HG03469 (cell line): ENCODE measurements at regions not wholly inside any gene's neighbourhood (a gene's known extent, or its start where the extent isn't known, plus 50 kb on each side); places are given as distances from the start of the nearest gene placed in this dataset.
"Not testable (repeated sequence)": the region's sequence is repeated elsewhere in the genome, so short reads cannot be mapped to it uniquely, and the experiment has no call there.

Source experiments
- ATAC-seq: cut with Tn5 transposase; IDR thresholded peaks from one replicate; pipeline ENCODE4 v1.9.1; 2021; ENCODE audit warnings: mild to moderate bottlenecking, moderate library complexity, moderate number of reproducible peaks; ENCODE audit not compliant: unreplicated experiment

GRCh38 chr16:52386694-52387093 lies 160.2 kb downstream of the TOX3 start:
- ATAC-seq, result no peak

- ATAC-seq, result no peak
Observed at GRCh38 chr16:52384378-52384777, 162.6 kb downstream of the TOX3 start.

GRCh38 chr16:52383640-52384292 lies 163.2 kb downstream of the TOX3 start:
- no peak for ATAC-seq

- ATAC-seq, result no peak
Observed at GRCh38 chr16:52383119-52383518, 163.8 kb downstream of the TOX3 start.

GRCh38 chr16:52379551-52379950 lies 167.4 kb downstream of the TOX3 start:
- ATAC-seq, result no peak

GRCh38 chr16:52376676-52377280 lies 170.2 kb downstream of the TOX3 start:
- ATAC-seq, result no peak

GRCh38 chr16:52372313-52372712 lies 174.6 kb downstream of the TOX3 start:
- ATAC-seq, result no peak

- ATAC-seq, result no peak
Observed at GRCh38 chr16:52368859-52369258, 178.1 kb downstream of the TOX3 start.

- ATAC-seq, result no peak
Observed at GRCh38 chr16:52367821-52368220, 179.1 kb downstream of the TOX3 start.

- ATAC-seq, result no peak
Observed at GRCh38 chr16:52366983-52367382, 180.0 kb downstream of the TOX3 start.

- no peak for ATAC-seq
Observed at GRCh38 chr16:52364500-52364899, 182.4 kb downstream of the TOX3 start.

- ATAC-seq, result no peak
Observed at GRCh38 chr16:52363082-52363481, 183.9 kb downstream of the TOX3 start.

- no peak for ATAC-seq
Observed at GRCh38 chr16:52357711-52358110, 189.2 kb downstream of the TOX3 start.

GRCh38 chr16:52353249-52353648 lies 193.7 kb downstream of the TOX3 start:
- no peak for ATAC-seq

GRCh38 chr16:52351451-52351850 lies 195.5 kb downstream of the TOX3 start:
- no peak for ATAC-seq

- ATAC-seq, result no peak
Observed at GRCh38 chr16:52350031-52350642, 196.8 kb downstream of the TOX3 start.

- ATAC-seq, result no peak
Observed at GRCh38 chr16:52346709-52347108, 200.2 kb downstream of the TOX3 start.

- not testable (repeated sequence) for ATAC-seq
Observed at GRCh38 chr16:52333673-52334072, 213.3 kb downstream of the TOX3 start.

- ATAC-seq, result no peak
Observed at GRCh38 chr16:52320930-52321439, 226.0 kb downstream of the TOX3 start.

- ATAC-seq, result no peak
Observed at GRCh38 chr16:52318302-52319009, 228.5 kb downstream of the TOX3 start.

- no peak for ATAC-seq
Observed at GRCh38 chr16:52316241-52316640, 230.7 kb downstream of the TOX3 start.

GRCh38 chr16:52312716-52313115 lies 234.2 kb downstream of the TOX3 start:
- no peak for ATAC-seq
